OCI-LY1 (cell line): ENCODE measurements at regions not wholly inside any gene's neighbourhood (a gene's known extent, or its start where the extent isn't known, plus 50 kb on each side); places are given as distances from the start of the nearest gene placed in this dataset.

Experiments used
- H2AFZ ChIP-seq: fragments of 200-600 bp; sonication (generic), shearing (Covaris generic); 2 replicates; pipeline ENCODE4 v1.6.0; 2014; ENCODE audit warnings: antibody characterized with exemption, mild to moderate bottlenecking, low read length
- H3F3A ChIP-seq: fragments of 200-600 bp; sonication (generic), shearing (Covaris generic); 2 replicates; pipeline ENCODE4 v1.6.0; 2014; ENCODE audit warnings: mild to moderate bottlenecking, antibody characterized with exemption, low read length, moderate library complexity; ENCODE audit not compliant: insufficient read depth
- H3K27ac ChIP-seq: fragments of 200-600 bp; sonication (generic); 2 replicates; pipeline ENCODE4 v1.5.1; 2014; ENCODE audit warnings: low read length, mixed run types, mild to moderate bottlenecking, low read depth; ENCODE audit not compliant: poor library complexity, severe bottlenecking
- H3K27me3 ChIP-seq: fragments of 200-600 bp; sonication (generic); 2 replicates; pipeline ENCODE4 v1.6.0; 2014; ENCODE audit warnings: antibody characterized with exemption, mild to moderate bottlenecking, low read length, moderate library complexity; ENCODE audit not compliant: insufficient read depth
- H3K36me3 ChIP-seq: fragments of 200-600 bp; sonication (generic); 2 replicates; pipeline ENCODE4 v1.6.1; 2014; ENCODE audit warnings: mild to moderate bottlenecking, antibody characterized with exemption, low read length, moderate library complexity, mixed read lengths; ENCODE audit not compliant: insufficient read depth
- H3K4me1 ChIP-seq: fragments of 200-600 bp; sonication (generic); 2 replicates; pipeline ENCODE4 v1.5.1; 2014; ENCODE audit warnings: mild to moderate bottlenecking, low read length, moderate library complexity; ENCODE audit not compliant: insufficient read depth, severe bottlenecking
- H3K4me2 ChIP-seq: fragments of 200-600 bp; sonication (generic), shearing (Covaris generic); 2 replicates; pipeline ENCODE4 v1.6.1; 2014; ENCODE audit warnings: low read length
- H3K4me3 ChIP-seq: fragments of 200-600 bp; sonication (generic); 2 replicates; pipeline ENCODE4 v1.5.1; 2014; ENCODE audit warnings: low read length, low read depth, mild to moderate bottlenecking, mixed read lengths; ENCODE audit not compliant: poor library complexity, severe bottlenecking
- H3K79me2 ChIP-seq: fragments of 200-600 bp; shearing (Covaris generic); 2 replicates; pipeline ENCODE4 v1.6.1; 2016; ENCODE audit warnings: mixed run types, low read length, mixed read lengths; ENCODE audit not compliant: insufficient read depth
- H3K9ac ChIP-seq: fragments of 200-600 bp; sonication (generic), shearing (Covaris generic); 2 replicates; pipeline ENCODE4 v1.6.1; 2014; ENCODE audit warnings: mild to moderate bottlenecking, low read length, mixed read lengths
- H3K9me2 ChIP-seq: fragments of 200-600 bp; sonication (generic), shearing (Covaris generic); 2 replicates; pipeline ENCODE4 v1.6.1; 2014; ENCODE audit warnings: low read depth, mild to moderate bottlenecking, low read length, mixed read lengths
- H3K9me3 ChIP-seq: fragments of 200-600 bp; shearing (Covaris generic); 2 replicates; pipeline ENCODE4 v1.6.1; 2014; ENCODE audit warnings: low read length, mixed read lengths
- H4K20me1 ChIP-seq: fragments of 200-600 bp; sonication (generic), shearing (Covaris generic); 2 replicates; pipeline ENCODE4 v1.6.0; 2016; ENCODE audit warnings: mild to moderate bottlenecking, low read length; ENCODE audit not compliant: insufficient read depth
- EZH2 ChIP-seq: fragments of 200-600 bp; sonication (generic), shearing (Covaris generic); IDR thresholded peaks from 2 replicates; pipeline ENCODE4 v1.8.0; 2017; ENCODE audit warnings: borderline replicate concordance, mixed run types, mild to moderate bottlenecking, antibody characterized with exemption, low read length, moderate library complexity, mixed read lengths
- TF ChIP-seq, protein P1 (sequence below): fragments of 200-600 bp; sonication (generic), shearing (Covaris generic); IDR thresholded peaks from 2 replicates; pipeline ENCODE4 v1.5.1; 2017; ENCODE audit warnings: mild to moderate bottlenecking, antibody characterized with exemption, low read length, moderate library complexity, mixed read lengths

- TF ChIP-seq, protein P1, sequence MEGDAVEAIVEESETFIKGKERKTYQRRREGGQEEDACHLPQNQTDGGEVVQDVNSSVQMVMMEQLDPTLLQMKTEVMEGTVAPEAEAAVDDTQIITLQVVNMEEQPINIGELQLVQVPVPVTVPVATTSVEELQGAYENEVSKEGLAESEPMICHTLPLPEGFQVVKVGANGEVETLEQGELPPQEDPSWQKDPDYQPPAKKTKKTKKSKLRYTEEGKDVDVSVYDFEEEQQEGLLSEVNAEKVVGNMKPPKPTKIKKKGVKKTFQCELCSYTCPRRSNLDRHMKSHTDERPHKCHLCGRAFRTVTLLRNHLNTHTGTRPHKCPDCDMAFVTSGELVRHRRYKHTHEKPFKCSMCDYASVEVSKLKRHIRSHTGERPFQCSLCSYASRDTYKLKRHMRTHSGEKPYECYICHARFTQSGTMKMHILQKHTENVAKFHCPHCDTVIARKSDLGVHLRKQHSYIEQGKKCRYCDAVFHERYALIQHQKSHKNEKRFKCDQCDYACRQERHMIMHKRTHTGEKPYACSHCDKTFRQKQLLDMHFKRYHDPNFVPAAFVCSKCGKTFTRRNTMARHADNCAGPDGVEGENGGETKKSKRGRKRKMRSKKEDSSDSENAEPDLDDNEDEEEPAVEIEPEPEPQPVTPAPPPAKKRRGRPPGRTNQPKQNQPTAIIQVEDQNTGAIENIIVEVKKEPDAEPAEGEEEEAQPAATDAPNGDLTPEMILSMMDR = peak; percentile 47; the same call in 1 of the 2 replicates
- no peak for TF ChIP-seq EZH2
Observed at GRCh38 chr1:102191723-102192122, 195.0 kb upstream of the OLFM3 start.

GRCh38 chr1:102190429-102190828 is 193.7 kb upstream of the OLFM3 start:
- Histone ChIP-seq H3K9ac (no peak overlapping the region), H3K79me2 (no peaks in the 10 kb centered on the region), H3K27me3 (no peaks in the 10 kb centered on the region), H4K20me1 (no peaks in the 10 kb centered on the region), H2AFZ (no peak overlapping the region), H3K9me2 (no peaks in the 10 kb centered on the region), H3K27ac (no peak overlapping the region), H3K4me3 (no peak overlapping the region), H3K4me2 (no peak overlapping the region), H3F3A (no peaks in the 10 kb centered on the region), H3K36me3 (no peaks in the 10 kb centered on the region), H3K4me1 (no peaks in the 10 kb centered on the region), H3K9me3 (no peaks in the 10 kb centered on the region)
- TF ChIP-seq, protein P1 = no peak
- TF ChIP-seq EZH2 = no peak

More at GRCh38 chr1:102191723-102192122, 195.0 kb upstream of the OLFM3 start:
- H3K27ac ChIP-seq = no peak overlapping the region
- no peak overlapping the region for H3K4me2 ChIP-seq
- H3F3A ChIP-seq = no peaks in the 10 kb centered on the region
- no peak overlapping the region for H3K4me3 ChIP-seq
- no peaks in the 10 kb centered on the region for H3K79me2 ChIP-seq
- H3K4me1 ChIP-seq = no peaks in the 10 kb centered on the region
- H3K27me3 ChIP-seq = no peaks in the 10 kb centered on the region
- H3K9me2 ChIP-seq = no peaks in the 10 kb centered on the region
- H3K9me3 ChIP-seq = no peaks in the 10 kb centered on the region
- no peak overlapping the region for H2AFZ ChIP-seq
- H3K36me3 ChIP-seq = no peaks in the 10 kb centered on the region
- no peak overlapping the region for H3K9ac ChIP-seq
- H4K20me1 ChIP-seq = no peaks in the 10 kb centered on the region

- no peak overlapping the region for H3K27ac ChIP-seq
- H3K4me2 ChIP-seq = no peak overlapping the region
- H4K20me1 ChIP-seq = no peaks in the 10 kb centered on the region
- TF ChIP-seq, protein P1 = no peak
- no peak for TF ChIP-seq EZH2
- H3K79me2 ChIP-seq = no peaks in the 10 kb centered on the region
- no peaks in the 10 kb centered on the region for H3K27me3 ChIP-seq
- H3F3A ChIP-seq = no peaks in the 10 kb centered on the region
- H3K9me2 ChIP-seq = no peaks in the 10 kb centered on the region
- no peak overlapping the region for H2AFZ ChIP-seq
- no peak overlapping the region for H3K9ac ChIP-seq
- H3K9me3 ChIP-seq = no peaks in the 10 kb centered on the region
- no peaks in the 10 kb centered on the region for H3K36me3 ChIP-seq
- H3K4me3 ChIP-seq = no peak overlapping the region
- no peaks in the 10 kb centered on the region for H3K4me1 ChIP-seq
Observed at GRCh38 chr1:102186536-102186935, 189.8 kb upstream of the OLFM3 start.
